ENCODE measurements at regions not wholly inside any gene's neighbourhood (a gene's known extent, or its start where the extent isn't known, plus 50 kb on each side); places are given as distances from the start of the nearest gene placed in this dataset.

DNA sequence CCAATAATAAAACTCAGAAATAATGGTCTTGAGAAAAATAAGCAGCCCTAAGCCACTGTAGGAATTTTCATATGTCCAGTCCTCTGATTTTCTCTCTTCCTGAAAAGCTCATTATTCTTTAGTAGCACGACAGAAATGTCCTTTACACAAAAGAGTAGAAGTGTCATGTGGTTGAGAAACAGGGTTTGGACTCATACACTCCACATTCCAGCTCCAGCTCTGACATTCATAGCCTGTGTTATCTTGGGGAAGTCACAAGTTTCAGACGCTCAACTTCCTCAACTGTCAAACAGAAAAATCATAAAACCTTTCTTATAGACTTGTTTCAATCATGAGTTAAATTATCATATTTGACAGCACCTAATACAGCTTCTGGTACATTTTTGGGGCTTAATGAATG, 511.5 kb downstream of the TNS1 start:
- no peak for DNase-seq (ENCODE audit: extremely low read depth, low read depth)

DNA sequence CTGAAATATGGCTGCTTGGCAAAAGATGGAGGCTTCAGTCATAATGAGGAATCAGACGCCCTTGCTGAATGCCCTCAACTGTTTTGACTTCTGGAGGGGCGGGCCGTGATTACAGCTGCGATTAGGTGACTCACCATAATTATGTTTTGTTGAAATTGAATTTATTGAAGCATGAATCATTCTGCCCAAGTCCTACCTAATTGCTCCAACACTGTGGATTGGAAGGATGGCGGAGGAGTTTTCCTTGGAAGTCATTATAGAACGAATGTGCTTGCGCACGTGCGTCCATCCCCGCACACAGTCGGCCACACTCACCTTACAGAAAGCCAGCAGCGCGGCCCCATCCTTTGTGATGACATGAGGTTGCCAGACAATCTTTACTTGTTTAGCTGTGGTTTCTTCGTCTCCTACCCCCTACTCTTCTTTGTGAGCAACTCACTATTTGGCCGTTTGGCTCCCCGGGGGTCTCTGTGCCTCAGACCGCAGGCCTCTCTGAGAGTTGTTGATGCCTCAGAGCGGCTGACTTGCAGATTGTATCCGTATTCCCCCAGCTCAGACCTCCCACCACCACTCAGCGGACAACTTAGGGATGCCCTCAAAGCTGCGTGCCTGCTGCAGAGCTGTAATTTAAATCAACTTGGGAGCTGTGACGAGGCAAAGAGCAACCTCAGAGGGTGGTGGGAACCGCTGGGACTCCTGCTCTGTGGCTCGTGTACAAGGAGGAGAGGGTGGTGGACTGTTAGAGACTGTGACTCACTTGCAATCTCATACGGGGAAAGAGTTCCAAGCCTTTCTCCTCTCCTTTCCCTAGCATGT, 513.4 kb downstream of the TNS1 start:
- no peak for DNase-seq (ENCODE audit: extremely low read depth, low read depth)

DNA sequence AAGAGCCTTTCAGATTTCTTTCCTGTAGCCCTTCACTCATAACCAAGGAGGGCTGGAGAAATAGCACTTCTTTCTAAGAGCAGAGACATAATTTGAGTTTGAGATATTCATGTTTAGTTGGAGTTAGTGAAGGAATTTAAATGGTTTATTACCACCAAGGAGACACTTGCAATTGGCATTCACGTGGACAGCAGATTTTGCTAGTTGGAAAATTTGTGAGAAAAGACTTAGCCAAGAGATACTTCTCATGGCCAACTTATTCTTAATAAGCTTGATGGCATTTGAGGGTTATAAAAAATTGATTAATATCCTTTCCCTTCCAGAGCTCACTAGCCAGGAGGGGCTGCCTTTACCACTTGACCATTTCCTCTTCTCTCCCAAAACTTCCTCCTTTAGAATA, 518.7 kb downstream of the TNS1 start:
- DNase-seq (ENCODE audit: extremely low read depth, low read depth), result no peak

DNA sequence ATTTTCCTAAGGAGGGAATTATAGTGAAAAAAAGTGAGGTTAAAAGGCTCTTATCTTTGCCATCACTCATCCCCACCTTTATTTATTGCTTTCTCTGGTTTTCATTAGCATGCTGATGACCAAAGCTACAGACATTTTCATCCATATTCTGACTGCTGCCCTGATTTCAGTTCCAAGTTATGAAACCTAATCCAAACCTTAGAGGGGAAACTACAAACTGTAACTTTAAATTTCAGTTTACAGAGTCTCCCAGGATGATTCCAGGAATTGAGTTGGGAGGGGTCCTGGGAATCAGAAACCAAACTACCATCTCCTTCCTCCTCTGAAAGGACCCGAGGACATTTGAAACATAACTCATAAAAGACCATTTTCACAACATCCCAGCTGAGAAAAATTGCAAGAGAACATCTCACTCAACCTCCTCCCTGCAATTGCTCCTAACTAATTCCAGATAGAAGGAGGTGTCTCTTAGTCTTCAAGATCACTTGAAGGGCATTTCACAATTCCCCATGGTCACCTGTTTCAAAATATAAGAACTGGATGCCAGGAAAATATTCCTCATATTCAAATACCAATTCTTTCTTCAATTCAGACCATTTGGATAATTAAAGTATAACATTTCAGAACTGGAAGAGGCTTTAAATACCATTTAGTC, 520.6 kb downstream of the TNS1 start:
- no peak for DNase-seq (ENCODE audit: extremely low read depth, low read depth)

DNA sequence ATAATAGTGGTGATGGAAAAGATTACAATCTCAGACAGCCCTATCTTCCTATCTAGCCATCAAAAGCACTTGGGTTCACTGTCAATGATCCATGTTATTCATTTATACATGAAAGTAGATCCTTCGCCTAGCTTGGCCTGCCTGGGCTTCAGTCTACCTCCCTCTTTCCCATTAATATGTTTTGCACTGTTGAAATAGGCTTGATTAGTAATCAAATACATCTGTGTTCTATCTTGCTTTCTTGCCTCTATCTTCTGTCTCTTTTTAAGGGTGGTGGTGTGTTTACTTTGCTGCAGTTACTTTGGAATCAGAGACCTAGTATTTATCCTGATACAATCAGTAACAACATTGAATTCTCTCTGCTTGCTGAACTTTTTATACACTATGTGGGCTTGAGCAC, 521.2 kb downstream of the TNS1 start:
- DNase-seq (ENCODE audit: extremely low read depth, low read depth), result no peak

DNA sequence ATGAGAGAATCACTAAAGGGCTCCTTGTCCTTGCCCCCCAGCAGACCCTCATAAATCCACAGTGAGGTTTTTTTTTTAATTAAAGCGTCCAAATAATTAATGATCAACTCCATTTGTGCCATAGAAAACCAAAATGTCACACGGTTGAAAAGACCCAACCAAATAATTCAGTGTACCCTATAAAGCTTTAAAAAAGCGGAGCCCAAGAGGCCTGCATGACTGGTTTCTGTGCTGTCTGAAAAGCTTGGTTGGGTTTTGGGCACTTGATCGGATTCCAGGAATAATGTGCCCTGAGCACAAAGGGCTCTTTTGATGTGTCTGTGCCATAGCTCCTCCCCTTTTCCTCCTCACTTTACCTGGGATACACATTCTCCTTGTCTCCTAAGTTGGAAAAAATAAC, 523.2 kb downstream of the TNS1 start:
- no peak for DNase-seq (ENCODE audit: extremely low read depth, low read depth)

DNA sequence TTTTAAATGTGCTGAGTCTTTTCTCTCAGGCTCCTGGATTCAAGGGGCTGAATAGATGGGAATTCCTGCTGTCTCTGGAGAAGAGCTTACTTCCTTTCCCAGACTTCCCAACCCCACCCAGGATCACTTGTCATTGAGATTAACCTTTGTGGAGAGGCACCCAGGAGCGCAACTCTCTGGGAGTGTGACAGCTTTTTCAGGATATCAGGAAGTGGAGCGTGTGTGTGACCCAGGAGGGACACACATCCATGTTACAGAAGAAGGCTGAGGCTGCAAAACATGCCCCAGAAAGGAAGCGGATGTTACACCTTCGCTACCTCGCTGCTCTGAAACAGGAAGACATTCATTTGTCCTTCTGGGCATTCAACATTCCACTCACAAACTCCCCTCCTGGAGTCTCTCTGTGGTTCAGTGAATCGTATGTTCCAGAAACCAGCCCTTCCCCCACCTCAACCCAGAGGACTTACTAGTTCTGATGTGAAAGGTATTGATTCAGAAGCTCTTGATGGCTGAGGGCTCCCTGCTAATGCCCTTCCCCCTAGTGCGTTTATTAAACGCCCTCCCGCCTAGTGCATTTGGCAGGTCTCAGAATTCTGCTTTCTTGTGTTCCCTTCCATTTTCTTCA, 523.9 kb downstream of the TNS1 start:
- DNase-seq (ENCODE audit: extremely low read depth, low read depth), result no peak

DNA sequence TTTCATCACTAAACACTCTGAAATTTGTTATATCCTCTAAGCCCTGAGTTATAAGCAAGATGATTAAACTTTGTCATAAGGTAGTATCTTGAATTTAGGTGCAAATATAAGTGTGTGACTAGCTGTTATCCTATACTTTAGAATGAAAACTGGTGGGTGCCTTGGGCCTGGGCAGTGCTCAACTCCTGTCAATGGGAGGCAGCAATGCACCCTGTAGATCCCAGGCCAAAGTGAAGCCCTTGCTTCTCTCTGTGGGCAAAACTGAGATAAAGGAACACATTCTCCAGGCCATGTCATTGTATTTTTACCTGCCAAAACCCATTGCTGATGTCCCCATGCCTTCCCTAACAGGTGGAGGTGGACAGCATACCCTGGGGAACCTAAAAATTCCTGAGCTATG, 525.2 kb downstream of the TNS1 start:
- DNase-seq (ENCODE audit: extremely low read depth, low read depth), result no peak

DNA sequence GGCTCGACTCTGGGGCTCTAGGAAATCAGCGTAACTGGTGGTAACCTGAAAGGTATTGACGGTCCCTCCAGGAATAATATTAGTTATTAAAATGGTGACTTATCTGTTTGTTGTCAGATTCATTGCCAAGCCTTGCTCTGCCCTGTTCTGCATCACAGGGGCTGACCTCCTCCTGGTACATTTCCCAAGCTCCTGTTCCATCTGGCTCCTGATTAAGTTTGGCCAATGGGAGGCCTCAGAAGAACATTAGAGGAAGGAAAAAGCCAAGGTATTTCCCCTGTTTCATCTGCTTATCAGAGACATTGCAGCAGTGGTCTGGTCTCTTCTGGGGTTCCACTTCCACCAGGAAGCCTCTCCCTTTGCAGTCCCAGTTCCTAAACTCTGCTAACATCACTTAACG, 527.0 kb downstream of the TNS1 start:
- DNase-seq (ENCODE audit: extremely low read depth, low read depth), result no peak

DNA sequence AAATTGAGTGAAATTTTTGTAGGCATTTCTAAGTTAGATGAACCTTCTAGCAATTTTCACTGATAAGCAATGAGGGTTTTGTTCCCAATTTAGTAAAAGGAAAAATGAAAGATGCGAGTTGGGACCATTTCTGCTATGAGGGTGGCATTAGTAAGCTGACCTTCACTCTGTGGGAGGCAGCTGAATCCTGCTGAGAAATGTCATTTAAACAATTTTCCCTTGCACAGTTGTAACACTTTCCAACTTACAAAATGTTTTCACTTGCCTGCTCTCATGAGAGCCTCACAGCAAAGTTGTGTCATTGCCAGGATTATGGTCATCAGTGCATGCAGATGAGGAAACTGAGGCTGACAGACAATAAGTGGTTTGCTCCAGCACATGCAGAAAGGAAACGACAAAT, 527.7 kb downstream of the TNS1 start:
- DNase-seq (ENCODE audit: extremely low read depth, low read depth), result no peak

DNA sequence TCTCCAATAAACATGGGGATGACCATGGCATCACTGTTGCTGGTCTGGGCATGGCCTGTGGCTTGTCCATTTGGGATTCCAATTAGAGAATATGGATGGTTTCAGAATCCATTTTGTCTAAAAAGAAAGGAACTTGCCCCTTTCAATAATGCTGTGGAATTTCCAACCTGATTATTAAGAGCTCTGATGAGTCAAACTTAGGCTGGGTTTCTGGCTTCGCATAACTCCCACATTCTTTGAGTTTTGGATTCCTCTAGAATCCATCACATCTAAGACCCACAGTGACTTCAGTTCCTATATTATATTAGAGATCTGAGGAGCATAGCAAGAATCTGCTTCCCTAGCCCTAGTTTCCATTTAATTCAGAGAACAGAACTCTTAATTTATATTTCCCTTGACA, 531.5 kb downstream of the TNS1 start:
- DNase-seq (ENCODE audit: extremely low read depth, low read depth), result no peak

DNA sequence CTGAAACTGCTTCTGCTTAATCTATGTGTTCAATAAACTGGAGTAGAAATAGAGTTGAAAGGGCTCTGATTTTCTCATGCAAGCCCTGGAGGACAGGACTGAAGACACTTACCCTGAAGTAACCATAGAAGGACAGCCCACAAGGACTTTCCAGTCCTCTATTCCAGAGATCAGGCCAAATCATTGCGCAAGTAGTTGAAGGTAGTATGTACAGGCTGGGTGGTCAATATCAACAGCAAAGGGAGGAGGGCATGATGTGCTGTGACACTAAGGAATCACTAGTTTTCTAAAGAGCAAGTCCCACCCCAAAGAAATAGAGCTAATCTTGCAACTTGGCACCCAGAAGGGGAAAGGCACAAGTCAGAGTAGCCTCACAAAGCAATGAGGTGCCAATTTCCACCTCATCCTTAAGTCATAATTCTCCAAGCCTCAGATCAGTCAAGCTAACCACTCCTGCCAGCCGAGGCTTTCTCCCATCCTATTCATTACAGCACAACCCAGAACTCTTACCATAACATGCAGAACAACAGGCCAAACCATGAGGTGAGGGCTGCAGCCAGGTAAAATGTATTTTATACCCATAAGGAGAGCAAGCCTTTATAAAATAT, 533.5 kb downstream of the TNS1 start:
- no peak for DNase-seq (ENCODE audit: extremely low read depth, low read depth)

DNA sequence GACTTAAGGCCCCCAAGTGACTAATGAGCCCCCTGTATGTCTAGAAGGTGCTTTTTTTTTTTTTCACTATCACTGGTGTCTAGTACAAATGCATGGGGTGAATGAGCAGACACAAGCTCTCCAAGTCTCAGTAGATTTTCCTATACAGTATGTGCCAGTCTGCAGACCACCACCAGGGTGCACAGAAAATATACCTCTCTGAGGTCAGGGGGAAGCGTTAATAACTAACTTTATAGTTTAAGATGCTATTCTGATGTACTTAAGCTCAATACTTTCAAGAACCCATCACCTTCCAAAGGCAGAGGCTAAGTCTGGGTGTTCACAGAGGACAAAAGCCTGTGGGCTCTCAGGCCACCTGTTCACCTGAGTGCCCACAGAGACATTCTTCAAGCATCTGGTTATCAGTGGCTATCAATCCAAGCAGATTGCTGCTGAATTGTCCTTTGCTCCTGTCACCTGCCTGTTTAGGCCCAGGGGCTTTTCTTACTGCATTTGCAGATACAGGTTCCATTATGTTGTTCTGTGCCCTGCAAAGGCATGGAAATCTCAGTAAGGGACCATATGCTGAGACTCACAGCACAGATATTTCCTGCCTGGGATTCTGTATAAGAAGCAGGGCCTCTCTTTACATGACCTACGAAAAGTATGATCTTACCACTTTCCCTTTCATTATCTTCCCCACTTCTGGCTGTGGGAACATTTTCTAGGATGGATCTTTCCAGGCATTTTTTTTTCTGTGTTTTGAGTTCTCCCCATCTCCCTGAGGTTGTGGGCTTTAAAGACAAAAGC, 534.6 kb downstream of the TNS1 start:
- DNase-seq (ENCODE audit: extremely low read depth, low read depth), result no peak

DNA sequence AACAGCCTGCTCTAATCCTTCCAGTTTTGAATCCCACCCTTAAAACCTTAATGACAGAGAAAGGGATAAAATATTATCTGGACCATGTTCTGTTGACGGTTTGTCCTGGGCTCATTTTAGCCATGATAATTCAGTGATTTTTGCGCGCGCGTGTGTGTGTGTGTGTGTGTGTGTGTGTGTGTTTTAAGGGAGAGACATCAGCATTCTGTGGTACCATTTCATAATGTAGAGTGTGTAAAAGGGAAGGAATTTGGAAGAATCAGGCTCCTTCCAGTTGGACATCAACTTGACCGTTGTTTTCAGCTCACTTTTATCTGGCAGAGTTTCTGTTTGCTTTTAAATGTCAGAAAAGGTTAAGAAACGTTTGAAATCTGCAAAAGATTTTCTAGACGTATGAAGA, 535.5 kb downstream of the TNS1 start:
- DNase-seq (ENCODE audit: extremely low read depth, low read depth), result no peak

DNA sequence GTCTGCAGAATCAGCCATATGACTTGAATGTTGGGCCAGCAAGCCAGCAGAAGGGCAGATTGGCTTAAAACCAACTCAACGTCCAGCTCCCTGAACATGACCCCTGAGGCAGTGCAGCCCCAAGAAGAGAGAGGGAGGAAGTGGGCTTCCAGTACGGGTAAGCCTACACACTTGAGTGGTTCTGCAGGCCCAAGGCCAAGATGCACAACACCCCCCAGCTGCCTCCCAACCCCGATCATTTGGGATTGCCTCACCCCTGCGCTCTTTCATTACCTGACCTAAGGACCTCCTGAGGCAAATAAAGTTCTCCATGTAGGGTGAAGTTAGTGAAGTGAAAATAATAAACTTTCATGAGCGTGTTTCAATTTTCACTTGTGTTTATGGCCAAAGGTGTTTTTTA, 536.0 kb downstream of the TNS1 start:
- no peak for DNase-seq (ENCODE audit: extremely low read depth, low read depth)

DNA sequence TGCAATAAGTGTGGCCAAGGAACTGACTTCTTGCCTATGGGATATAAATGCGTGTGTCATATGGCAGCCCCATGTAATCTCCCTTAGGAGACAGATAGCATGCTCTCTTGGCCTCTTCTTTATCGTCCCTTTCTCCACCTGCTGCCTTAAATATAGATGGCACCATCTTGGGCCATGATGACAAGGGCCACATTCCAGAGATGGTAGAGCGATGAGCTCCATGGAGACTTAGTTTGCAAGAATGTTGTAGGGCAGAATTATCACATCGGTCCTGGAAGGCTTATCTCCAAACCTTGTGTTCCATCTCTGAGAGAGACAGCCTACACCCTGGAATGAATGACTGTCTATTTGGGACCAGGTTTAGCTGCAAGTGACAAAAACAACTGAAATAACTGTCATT, 536.7 kb downstream of the TNS1 start:
- DNase-seq (ENCODE audit: extremely low read depth, low read depth), result no peak

DNA sequence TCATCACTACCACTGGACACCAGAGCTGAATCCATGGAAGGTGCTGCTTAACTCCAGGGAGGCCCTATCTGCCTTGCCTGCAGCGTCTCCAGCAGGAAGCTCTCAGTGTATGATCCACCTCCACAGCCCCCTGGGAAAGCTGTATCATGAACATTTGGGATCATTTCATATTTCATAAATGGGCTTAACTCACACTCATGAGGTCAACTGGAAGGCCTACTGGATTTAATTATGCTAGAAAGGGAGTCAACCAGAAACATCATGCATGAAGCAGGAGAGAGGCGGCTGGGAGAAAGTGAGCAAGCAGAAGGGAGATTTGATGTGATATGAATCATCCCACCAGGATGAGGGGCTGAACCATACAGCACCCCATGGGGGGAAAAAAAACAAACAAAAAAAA, 537.7 kb downstream of the TNS1 start:
- DNase-seq (ENCODE audit: extremely low read depth, low read depth), result no peak

DNA sequence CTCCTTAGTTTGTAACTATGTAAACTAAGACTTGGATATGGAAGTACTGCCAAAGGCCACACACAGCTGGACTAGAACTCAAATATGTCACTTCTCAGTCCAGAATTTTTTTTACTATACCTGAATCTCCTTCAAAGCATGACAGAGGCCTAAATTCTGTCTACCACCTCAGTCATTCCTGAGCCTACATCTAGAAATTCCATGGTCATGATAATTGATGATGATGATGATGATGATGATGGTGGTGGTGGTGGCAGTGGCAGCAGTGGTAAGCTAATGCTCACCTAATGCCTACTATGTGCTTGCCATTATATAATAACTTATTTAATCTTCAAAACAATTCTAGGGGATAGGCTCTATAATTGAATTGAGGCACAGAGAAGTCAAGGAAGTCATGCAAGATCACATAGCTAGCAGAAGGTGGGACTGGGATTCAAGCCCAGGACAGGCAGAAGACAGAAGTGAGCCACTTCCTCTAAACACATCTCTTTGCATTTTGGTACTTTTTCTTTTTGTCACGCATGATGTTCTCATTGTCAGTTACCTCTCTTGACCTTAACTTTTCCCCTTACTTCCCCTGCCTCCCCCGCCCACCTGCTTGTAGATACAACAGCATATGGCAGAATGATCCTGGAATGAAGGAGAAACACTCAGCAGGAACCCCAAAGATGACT, 539.3 kb downstream of the TNS1 start:
- DNase-seq (ENCODE audit: extremely low read depth, low read depth), result no peak

DNA sequence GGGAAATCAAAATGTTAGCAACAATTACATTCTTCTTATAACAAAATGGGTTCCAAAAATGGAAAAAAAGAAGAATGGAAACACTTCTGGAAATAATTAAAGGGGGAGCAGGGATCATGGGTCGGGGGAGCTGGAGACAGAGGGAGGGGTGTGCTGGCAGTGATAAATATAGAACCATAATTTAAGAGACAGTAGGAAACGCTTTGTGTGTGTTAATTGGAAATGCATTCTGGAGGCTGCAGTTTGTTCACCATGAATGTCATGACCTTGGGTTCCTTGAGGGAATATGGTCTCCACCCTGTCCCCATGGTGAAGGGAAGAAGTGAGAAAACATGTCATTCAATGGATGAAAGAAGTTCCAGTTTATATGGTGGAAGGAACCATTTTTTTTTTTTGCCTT, 540.7 kb downstream of the TNS1 start:
- no peak for DNase-seq (ENCODE audit: extremely low read depth, low read depth)

DNA sequence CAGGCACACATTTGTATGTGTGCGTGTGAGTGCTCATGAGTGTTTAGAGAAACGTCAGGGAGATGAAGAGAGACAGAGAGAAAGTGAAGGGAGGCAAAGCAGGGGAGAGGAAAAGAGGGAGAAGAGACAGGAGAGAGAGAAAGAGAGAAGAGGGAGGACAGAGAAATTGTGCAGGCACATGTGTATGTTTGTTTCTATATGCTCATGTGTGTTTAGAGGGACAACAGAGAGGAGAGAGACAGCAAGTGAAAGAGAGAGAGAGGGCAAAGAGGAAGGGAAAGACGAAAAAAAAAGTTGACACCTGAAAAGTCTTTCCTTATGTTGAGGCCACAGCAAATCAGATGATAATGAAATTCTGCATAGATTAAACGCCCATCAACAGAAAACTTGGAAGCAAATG, 541.1 kb downstream of the TNS1 start:
- no peak for DNase-seq (ENCODE audit: extremely low read depth, low read depth)
